Neural crest cell (in vitro differentiated cells): ENCODE measurements at regions not wholly inside any gene's neighbourhood (a gene's known extent, or its start where the extent isn't known, plus 50 kb on each side); places are given as distances from the start of the nearest gene placed in this dataset.

Experiments
- DNase-seq: peaks from one replicate; pipeline ENCODE4 v3.0.0; 2021; ENCODE audit warnings: low read depth, mixed read lengths, low spot score
- H3K27ac Mint-ChIP-seq: one replicate; pipeline ENCODE4 v1.8.0; 2021; ENCODE audit warnings: mild to moderate bottlenecking, mixed read lengths; ENCODE audit not compliant: unreplicated experiment
- H3K27me3 Mint-ChIP-seq: 2 replicates; pipeline ENCODE4 v1.8.0; 2021; ENCODE audit warnings: low read depth, mild to moderate bottlenecking, mixed read lengths
- H3K36me3 Mint-ChIP-seq: 2 replicates; pipeline ENCODE4 v1.8.0; 2021; ENCODE audit warnings: low read depth, mild to moderate bottlenecking, mixed read lengths
- H3K4me1 Mint-ChIP-seq: 2 replicates; pipeline ENCODE4 v1.8.0; 2021; ENCODE audit warnings: mixed read lengths
- H3K4me3 Mint-ChIP-seq: one replicate; pipeline ENCODE4 v1.8.0; 2021; ENCODE audit warnings: mild to moderate bottlenecking, mixed read lengths
- H3K9me3 Mint-ChIP-seq: 2 replicates; pipeline ENCODE4 v1.8.0; 2021; ENCODE audit warnings: mixed read lengths
- TF ChIP-seq, protein P1 (sequence below): fragments of 200-600 bp; sonication (generic); conservative IDR thresholded peaks from 2 replicates; pipeline ENCODE4 v1.5.0; 2021; ENCODE audit warnings: antibody characterized with exemption, mild to moderate bottlenecking

DNA sequence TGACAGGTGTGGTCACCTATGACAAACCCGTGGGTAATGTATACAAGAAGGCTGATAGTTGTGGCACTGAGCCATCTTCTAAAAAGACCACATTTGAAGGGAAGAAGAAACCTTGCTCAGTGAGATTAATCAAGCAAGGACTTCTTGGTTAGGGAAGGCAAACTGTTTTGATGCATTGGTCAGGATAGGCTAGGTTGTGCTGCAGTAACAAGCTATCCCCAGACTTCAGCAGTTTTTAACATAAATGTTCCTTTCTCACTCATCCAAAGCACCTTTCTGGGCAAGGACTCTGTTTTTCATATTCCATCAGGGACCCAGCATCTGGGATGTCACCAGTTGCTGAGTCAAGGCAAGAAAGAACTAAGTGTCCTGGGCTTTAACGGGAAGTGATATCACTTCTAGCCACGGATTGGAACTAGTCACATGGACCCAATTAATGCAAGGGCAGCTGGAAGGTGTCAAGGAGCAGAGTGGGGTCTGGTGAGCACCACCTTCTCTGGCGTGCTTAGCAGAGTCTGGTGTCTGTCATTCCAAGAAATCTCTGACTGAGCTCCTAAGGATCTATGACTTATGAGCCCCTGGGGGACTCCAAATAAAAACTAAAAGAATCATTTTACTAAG, 52.0 kb upstream of the CCL2 start:
- no peak overlapping the region for H3K4me3 Mint-ChIP-seq
- no peaks in the 10 kb centered on the region for H3K9me3 Mint-ChIP-seq
- H3K27ac Mint-ChIP-seq: no peak overlapping the region
- TF ChIP-seq, protein P1, sequence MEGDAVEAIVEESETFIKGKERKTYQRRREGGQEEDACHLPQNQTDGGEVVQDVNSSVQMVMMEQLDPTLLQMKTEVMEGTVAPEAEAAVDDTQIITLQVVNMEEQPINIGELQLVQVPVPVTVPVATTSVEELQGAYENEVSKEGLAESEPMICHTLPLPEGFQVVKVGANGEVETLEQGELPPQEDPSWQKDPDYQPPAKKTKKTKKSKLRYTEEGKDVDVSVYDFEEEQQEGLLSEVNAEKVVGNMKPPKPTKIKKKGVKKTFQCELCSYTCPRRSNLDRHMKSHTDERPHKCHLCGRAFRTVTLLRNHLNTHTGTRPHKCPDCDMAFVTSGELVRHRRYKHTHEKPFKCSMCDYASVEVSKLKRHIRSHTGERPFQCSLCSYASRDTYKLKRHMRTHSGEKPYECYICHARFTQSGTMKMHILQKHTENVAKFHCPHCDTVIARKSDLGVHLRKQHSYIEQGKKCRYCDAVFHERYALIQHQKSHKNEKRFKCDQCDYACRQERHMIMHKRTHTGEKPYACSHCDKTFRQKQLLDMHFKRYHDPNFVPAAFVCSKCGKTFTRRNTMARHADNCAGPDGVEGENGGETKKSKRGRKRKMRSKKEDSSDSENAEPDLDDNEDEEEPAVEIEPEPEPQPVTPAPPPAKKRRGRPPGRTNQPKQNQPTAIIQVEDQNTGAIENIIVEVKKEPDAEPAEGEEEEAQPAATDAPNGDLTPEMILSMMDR: no peak
- DNase-seq: no peak
- no peaks in the 10 kb centered on the region for H3K36me3 Mint-ChIP-seq
- no peaks in the 10 kb centered on the region for H3K4me1 Mint-ChIP-seq
- peaks cover 58% of the 10 kb centered on the region for H3K27me3 Mint-ChIP-seq

DNA sequence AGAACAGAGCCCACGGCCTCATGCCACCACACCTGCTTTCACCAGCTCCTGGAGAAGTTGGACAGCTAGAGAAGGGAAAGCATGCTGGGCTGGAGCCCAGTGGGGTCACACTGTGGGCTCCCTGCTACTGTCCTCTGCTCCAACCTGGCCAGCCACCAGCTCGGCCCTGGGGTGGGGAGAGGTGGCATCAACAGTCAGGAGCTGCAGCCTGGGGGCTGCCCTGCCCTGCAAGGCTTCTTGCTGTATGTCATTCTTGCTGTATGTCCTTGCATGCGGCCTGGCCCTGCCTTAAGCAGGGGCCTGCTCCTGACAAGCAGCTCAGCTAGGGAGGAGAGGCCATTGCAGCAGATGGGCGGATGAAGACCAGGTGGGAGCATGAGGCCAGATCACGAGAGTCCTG, 50.7 kb upstream of the CCL2 start:
- no peak overlapping the region for H3K27ac Mint-ChIP-seq

More for the DNA sequence above, 50.7 kb upstream of the CCL2 start:
- no peak for DNase-seq
- H3K4me3 Mint-ChIP-seq: no peak overlapping the region
- H3K4me1 Mint-ChIP-seq: no peaks in the 10 kb centered on the region
- TF ChIP-seq, protein P1: no peak
- no peaks in the 10 kb centered on the region for H3K36me3 Mint-ChIP-seq
- H3K27me3 Mint-ChIP-seq: peaks cover 47% of the 10 kb centered on the region
- peaks cover 2% of the 10 kb centered on the region for H3K9me3 Mint-ChIP-seq
